BJ (cell line): ENCODE measurements at regions not wholly inside any gene's neighbourhood (a gene's known extent, or its start where the extent isn't known, plus 50 kb on each side); places are given as distances from the start of the nearest gene placed in this dataset.
A peak's percentile ranks its signal among the peaks of the same experiment; 100 is the strongest.
"Not testable (repeated sequence)": the region's sequence is repeated elsewhere in the genome, so short reads cannot be mapped to it uniquely, and the experiment has no call there.

ENCODE experiments used
- CTCF ChIA-PET: fragments of 350-600 bp; formaldehyde crosslinking; extraction: SDS; loops from one replicate; lab custom pipeline; 2021; ENCODE audit warnings: antibody characterized with exemption, inconsistent platforms; lab: Yijun Ruan, JAX
- POLR2A ChIA-PET: fragments of 300-600 bp; sonication (Branson Sonifier 250); formaldehyde crosslinking; extraction: SDS; loops from one replicate; lab custom pipeline; 2021; ENCODE audit warnings: antibody characterized with exemption; lab: Charles Lee
- DNase-seq: peaks from one replicate; pipeline ENCODE4 v3.0.0-alpha.2; 2011; ENCODE audit warnings: low read depth
- H3K27me3 ChIP-seq: 2 replicates; pipeline ENCODE4 v1.6.0; 2011; ENCODE audit warnings: low read length; ENCODE audit not compliant: control insufficient read depth, insufficient read depth
- H3K36me3 ChIP-seq: 2 replicates; pipeline ENCODE4 v1.5.1; 2011; ENCODE audit warnings: low read length; ENCODE audit not compliant: control insufficient read depth, insufficient read depth
- H3K4me3 ChIP-seq: 2 replicates; pipeline ENCODE4 v1.5.1; 2011; ENCODE audit warnings: low read depth, mild to moderate bottlenecking, control low read depth, low read length
- CTCF ChIP-seq: IDR thresholded peaks from 2 replicates; pipeline ENCODE4 v1.5.1; 2011; ENCODE audit warnings: low read depth, mild to moderate bottlenecking, control low read depth, inconsistent platforms, low read length, moderate library complexity; ENCODE audit not compliant: insufficient read depth

DNA sequence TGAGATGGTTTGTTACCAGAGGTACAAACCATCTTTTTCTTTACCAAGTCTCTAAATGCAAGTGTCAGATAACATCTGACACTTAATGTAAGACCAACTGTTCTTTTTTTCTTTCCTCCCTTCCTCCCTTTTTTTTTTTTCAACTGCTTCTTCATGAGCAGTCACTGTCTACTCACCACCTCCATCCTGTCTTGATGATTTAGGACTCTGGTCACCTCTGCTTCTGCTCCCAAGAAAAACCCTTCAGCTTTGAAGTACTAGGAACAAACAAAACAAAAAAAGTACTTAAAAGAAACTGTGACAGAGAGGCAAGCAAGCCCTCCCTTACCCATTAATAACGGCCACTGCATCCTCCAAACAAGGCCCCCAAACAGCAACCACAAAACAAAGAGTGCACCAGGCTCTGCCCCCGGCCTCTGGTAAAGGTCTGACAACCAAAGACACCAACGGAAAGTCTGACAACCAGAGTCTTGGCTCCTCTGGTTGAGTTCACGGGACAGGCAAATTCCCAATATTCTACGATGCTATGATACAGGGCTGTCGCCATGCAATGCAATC, 141.0 kb downstream of the ARL4C start:
- Histone ChIP-seq H3K4me3 (no peak overlapping the region), H3K36me3 (no peaks in the 10 kb centered on the region), H3K27me3 (no peaks in the 10 kb centered on the region; the same call in 1 of the 2 replicates)
- no peak for TF ChIP-seq CTCF
- no peak for DNase-seq
- POLR2A ChIA-PET = no interaction called here
- CTCF ChIA-PET = no interaction called here

DNA sequence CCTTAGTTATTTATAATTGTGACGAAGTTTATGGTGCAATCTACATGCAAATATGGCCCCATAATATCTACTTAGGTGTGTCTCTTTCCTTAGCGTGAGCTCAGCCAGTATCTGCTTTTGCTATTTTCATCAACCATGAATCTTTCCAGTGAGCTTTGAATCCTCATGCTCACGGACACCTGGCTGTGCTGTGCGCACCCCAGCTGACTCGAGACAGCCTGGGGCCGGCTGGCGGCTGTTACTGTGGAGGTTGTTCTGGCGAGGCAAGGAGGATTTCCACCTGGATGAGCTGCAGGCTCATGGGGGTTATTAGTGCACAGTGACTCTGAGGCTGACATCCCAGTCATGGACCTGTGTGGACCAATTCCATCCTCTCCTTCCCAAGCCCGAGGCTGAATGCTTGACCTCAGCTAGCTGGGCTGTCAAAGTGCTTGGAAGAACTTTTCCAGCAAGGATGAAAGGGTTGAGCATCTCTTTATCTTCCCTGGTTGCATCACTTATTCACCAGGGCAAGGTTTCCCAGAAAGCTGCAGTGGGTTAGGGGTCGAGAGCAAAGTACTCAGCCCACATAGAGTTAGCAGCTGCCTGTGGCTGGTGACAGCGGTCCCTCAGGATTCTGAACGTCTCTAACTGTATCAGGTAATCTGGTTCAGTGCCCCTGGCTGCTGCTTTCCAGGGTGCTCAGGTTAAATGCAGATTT, 141.7 kb downstream of the ARL4C start:
- ChIA-PET POLR2A (no interaction called here), CTCF (no interaction called here)
- Histone ChIP-seq H3K36me3 (no peaks in the 10 kb centered on the region), H3K4me3 (no peak overlapping the region), H3K27me3 (no peaks in the 10 kb centered on the region; the same call in 1 of the 2 replicates)
- no peak for TF ChIP-seq CTCF
- no peak for DNase-seq

GRCh38 chr2:234352270-234352669, 144.6 kb downstream of the ARL4C start:
- Histone ChIP-seq H3K27me3 (no peaks in the 10 kb centered on the region; the same call in 1 of the 2 replicates), H3K36me3 (no peaks in the 10 kb centered on the region), H3K4me3 (no peak overlapping the region)
- no peak for TF ChIP-seq CTCF
- POLR2A ChIA-PET = no interaction called here
- no peak for DNase-seq
- CTCF ChIA-PET = interaction anchor here (0.7 kb wide), 1 partner anchor 9 kb away, joined by 4 read pairs; no protein-coding TSS in a partner anchor

- CTCF ChIA-PET = interaction anchor here (0.7 to 0.8 kb wide), 2 partner anchors 9 to 11 kb away, joined by 4 to 5 read pairs; no protein-coding TSS in a partner anchor
- H3K36me3 ChIP-seq, H3K27me3 ChIP-seq, POLR2A ChIA-PET, H3K4me3 ChIP-seq, DNase-seq: not testable (repeated sequence)
Observed at GRCh38 chr2:234351866-234352265, 145.0 kb downstream of the ARL4C start.

DNA sequence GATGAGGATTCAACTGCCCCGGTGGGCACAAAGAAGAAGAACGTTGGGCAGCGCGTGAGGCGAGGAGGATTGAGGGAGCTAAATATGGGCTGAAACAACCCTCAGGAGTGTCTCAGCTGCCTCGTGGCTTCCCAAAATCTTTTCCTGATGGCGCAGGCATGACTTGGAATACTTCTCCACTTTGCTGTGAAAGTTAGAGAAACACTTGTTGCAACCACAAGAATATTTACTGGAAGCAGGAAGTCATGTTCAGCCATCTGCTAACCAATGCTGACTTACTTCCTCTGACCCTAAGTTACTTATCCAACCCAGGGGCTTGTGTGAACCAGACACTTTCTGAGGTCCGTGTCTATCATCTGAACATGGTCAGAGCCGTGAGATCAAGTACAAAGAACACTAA, 148.8 kb downstream of the ARL4C start:
- Histone ChIP-seq H3K36me3 (no peaks in the 10 kb centered on the region), H3K4me3 (no peak overlapping the region), H3K27me3 (no peaks in the 10 kb centered on the region)
- no peak for TF ChIP-seq CTCF
- POLR2A ChIA-PET = no interaction called here
- CTCF ChIA-PET = no interaction called here
- peak; percentile 64 for DNase-seq
